ENCODE measurements at regions not wholly inside any gene's neighbourhood (a gene's known extent, or its start where the extent isn't known, plus 50 kb on each side); places are given as distances from the start of the nearest gene placed in this dataset.

DNA sequence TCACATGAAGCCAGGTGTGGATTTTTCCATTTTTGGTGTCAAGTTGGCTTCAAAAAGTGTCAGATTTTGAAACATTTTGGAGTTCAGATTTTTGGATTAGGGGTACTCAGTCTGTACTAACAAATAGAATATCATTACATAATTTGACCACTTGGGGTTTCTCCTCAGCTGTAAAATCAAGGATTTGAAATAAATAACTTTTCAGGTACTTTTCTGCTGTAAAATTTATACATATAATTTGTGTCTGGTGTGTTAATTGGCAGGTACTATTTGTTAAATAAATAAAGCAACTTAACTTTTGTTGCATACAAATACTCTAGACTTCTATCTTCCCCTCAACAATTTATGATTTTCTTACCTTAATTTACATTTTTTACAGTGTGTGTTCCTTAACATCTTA, 234.1 kb upstream of the PRICKLE1 start:
- H3K4ac ChIP-seq (ENCODE audit: low read depth, low read length) = no peak overlapping the region
- H3K79me1 ChIP-seq (ENCODE audit: insufficient read depth, low read depth, low read length, poor library complexity, severe bottlenecking) = no peaks in the 10 kb centered on the region
- H3K79me2 ChIP-seq (ENCODE audit: insufficient read depth, low read length) = no peaks in the 10 kb centered on the region

More for the DNA sequence above, 234.1 kb upstream of the PRICKLE1 start:
- no peak overlapping the region for H3K27ac ChIP-seq (ENCODE audit: insufficient read length, low read depth, low read length)
- no peak overlapping the region for H3K56ac ChIP-seq (ENCODE audit: insufficient read length, low read depth, low read length)
- H4K5ac ChIP-seq (ENCODE audit: insufficient read length, low read depth, low read length) = no peak overlapping the region
- no peak overlapping the region for H2BK20ac ChIP-seq (ENCODE audit: low read depth, low read length, poor library complexity, severe bottlenecking)
- no peaks in the 10 kb centered on the region; a peak in 1 of 7 replicates for H3K36me3 Mint-ChIP-seq (ENCODE audit: insufficient read depth in 1 of 3, low read depth in 3 of 3)
- H4K20me1 ChIP-seq (ENCODE audit: control insufficient read depth, insufficient read depth, insufficient read length) = no peaks in the 10 kb centered on the region
- no peak overlapping the region for H3K14ac ChIP-seq (ENCODE audit: insufficient read depth, low read length)
- no peak overlapping the region for H3T11ph ChIP-seq (ENCODE audit: low read length)
- H3K27me3 ChIP-seq (ENCODE audit: insufficient read depth, low read length) = no peaks in the 10 kb centered on the region
- no peak overlapping the region for H2AFZ ChIP-seq (ENCODE audit: low read length)
- no peak overlapping the region for H3K4me3 Mint-ChIP-seq
- H3K4me2 ChIP-seq (ENCODE audit: insufficient read depth, insufficient read length, low read length) = no peak overlapping the region
- no peak overlapping the region for H3K23ac ChIP-seq (ENCODE audit: insufficient read length, low read depth, low read length)
- H3K9ac ChIP-seq (ENCODE audit: extremely low read depth, insufficient read length, low read length) = no peak overlapping the region
- TF ChIP-seq, protein P1, sequence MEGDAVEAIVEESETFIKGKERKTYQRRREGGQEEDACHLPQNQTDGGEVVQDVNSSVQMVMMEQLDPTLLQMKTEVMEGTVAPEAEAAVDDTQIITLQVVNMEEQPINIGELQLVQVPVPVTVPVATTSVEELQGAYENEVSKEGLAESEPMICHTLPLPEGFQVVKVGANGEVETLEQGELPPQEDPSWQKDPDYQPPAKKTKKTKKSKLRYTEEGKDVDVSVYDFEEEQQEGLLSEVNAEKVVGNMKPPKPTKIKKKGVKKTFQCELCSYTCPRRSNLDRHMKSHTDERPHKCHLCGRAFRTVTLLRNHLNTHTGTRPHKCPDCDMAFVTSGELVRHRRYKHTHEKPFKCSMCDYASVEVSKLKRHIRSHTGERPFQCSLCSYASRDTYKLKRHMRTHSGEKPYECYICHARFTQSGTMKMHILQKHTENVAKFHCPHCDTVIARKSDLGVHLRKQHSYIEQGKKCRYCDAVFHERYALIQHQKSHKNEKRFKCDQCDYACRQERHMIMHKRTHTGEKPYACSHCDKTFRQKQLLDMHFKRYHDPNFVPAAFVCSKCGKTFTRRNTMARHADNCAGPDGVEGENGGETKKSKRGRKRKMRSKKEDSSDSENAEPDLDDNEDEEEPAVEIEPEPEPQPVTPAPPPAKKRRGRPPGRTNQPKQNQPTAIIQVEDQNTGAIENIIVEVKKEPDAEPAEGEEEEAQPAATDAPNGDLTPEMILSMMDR (conservative IDR thresholded peaks at IDR 0.05) = no peak
- no peak overlapping the region for H3K18ac ChIP-seq (ENCODE audit: insufficient read length, low read depth, low read length)
- no peaks in the 10 kb centered on the region for H3K9me3 ChIP-seq (ENCODE audit: control insufficient read depth, low read depth, low read length)
- H3K27me3 Mint-ChIP-seq (ENCODE audit: low read depth) = no peaks in the 10 kb centered on the region
- no peak overlapping the region for H4K91ac ChIP-seq (ENCODE audit: insufficient read length, low read depth, low read length)
- H4K8ac ChIP-seq (replicated peaks; ENCODE audit: insufficient read length, low read depth, low read length) = no peak overlapping the region
- H2BK15ac ChIP-seq (ENCODE audit: low read depth, low read length) = no peak overlapping the region
- H3K4me1 Mint-ChIP-seq = peaks cover 6 to 10% of the 10 kb centered on the region in 2 experiments
- no peak for DNase-seq
- peaks cover 0 to 2% of the 10 kb centered on the region in 2 experiments; a peak in 1 of 5 replicates for H3K9me3 Mint-ChIP-seq
- H3K4me1 ChIP-seq (ENCODE audit: insufficient read depth, low read length) = no peaks in the 10 kb centered on the region
- no peak overlapping the region for H2AK5ac ChIP-seq (ENCODE audit: insufficient read length, low read length)
- no peak overlapping the region for H3K27ac Mint-ChIP-seq
- no peaks in the 10 kb centered on the region for H3K23me2 ChIP-seq (ENCODE audit: insufficient read length, low read depth, low read length, poor library complexity, severe bottlenecking)
- H2BK5ac ChIP-seq (ENCODE audit: insufficient read length, low read length) = no peak overlapping the region
- no peak overlapping the region for H2BK12ac ChIP-seq (ENCODE audit: insufficient read length, low read depth, low read length)
- H2BK120ac ChIP-seq (ENCODE audit: low read depth, low read length, poor library complexity, severe bottlenecking) = no peak overlapping the region
